ENCODE measurements at regions not wholly inside any gene's neighbourhood (a gene's known extent, or its start where the extent isn't known, plus 50 kb on each side); places are given as distances from the start of the nearest gene placed in this dataset.

DNA sequence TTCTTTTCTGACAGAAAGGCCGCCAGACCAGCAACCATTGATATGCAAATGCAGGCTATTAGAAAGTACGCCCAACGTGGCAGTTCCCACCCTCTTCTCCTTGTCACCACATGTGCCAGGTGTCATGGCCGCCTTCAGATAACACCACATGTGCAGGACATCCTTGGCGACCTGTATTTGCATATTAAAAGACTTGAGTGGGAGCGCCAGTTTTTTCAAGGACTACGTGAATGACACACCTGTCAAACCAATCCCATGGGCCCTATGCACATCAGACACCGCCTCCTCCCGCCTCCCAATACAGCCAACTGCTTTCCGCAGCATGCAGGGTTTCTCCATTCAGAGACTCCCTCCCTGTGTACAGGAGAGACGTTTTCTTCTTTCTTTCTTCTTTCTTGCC is 318.6 kb upstream of the FAR2 start:
- TF ChIP-seq, protein P1, sequence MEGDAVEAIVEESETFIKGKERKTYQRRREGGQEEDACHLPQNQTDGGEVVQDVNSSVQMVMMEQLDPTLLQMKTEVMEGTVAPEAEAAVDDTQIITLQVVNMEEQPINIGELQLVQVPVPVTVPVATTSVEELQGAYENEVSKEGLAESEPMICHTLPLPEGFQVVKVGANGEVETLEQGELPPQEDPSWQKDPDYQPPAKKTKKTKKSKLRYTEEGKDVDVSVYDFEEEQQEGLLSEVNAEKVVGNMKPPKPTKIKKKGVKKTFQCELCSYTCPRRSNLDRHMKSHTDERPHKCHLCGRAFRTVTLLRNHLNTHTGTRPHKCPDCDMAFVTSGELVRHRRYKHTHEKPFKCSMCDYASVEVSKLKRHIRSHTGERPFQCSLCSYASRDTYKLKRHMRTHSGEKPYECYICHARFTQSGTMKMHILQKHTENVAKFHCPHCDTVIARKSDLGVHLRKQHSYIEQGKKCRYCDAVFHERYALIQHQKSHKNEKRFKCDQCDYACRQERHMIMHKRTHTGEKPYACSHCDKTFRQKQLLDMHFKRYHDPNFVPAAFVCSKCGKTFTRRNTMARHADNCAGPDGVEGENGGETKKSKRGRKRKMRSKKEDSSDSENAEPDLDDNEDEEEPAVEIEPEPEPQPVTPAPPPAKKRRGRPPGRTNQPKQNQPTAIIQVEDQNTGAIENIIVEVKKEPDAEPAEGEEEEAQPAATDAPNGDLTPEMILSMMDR (IDR thresholded peaks at IDR 0.05): no peak
- no peak for TF ChIP-seq POLR2A (IDR thresholded peaks at IDR 0.05)

Measured in right lobe of liver (tissue), 4 donors.